Uterus (tissue), 3 donors: ENCODE measurements at regions not wholly inside any gene's neighbourhood (a gene's known extent, or its start where the extent isn't known, plus 50 kb on each side); places are given as distances from the start of the nearest gene placed in this dataset.
"Not testable (repeated sequence)": the region's sequence is repeated elsewhere in the genome, so short reads cannot be mapped to it uniquely, and the experiment has no call there.

ENCODE experiments used
- DNase-seq, 2 donors: peaks; one replicate each; pipeline ENCODE4 v3.0.0-alpha.2; 2019 to 2020
- H3K27ac ChIP-seq, 2 donors: fragments of 200-600 bp; sonication (generic); 1 replicate in 1 of 2; 2 replicates in 1 of 2; pipeline ENCODE4 v1.5.1; 2016 to 2018
- H3K27me3 ChIP-seq, 2 donors: fragments of 200-600 bp; sonication (generic); one replicate each; pipeline ENCODE4 v1.5.1; 2018 to 2019; ENCODE audit warnings: control low read depth in 1 of 2
- H3K36me3 ChIP-seq, 2 donors: fragments of 200-600 bp; sonication (generic); one replicate each; pipeline ENCODE4 v1.5.1; 2019; ENCODE audit warnings: control low read depth in 1 of 2
- H3K4me1 ChIP-seq, 2 donors: fragments of 200-600 bp; sonication (generic); one replicate each; pipeline ENCODE4 v1.5.1; 2018 to 2019; ENCODE audit warnings: control low read depth in 1 of 2
- H3K4me3 ChIP-seq, 2 donors: fragments of 200-600 bp; sonication (generic); 1 replicate in 1 of 2; 2 replicates in 1 of 2; pipeline ENCODE4 v1.5.1; 2018 to 2019; ENCODE audit warnings: mild to moderate bottlenecking in 1 of 2
- H3K9me3 ChIP-seq, 2 donors: fragments of 200-600 bp; sonication (generic); one replicate each; pipeline ENCODE4 v1.5.1; 2019; ENCODE audit warnings: control low read depth in 1 of 2
- CTCF ChIP-seq, 4 experiments: fragments of 200-600 bp in 2 of 4; fragments of 450-650 bp in 2 of 4; sonication (generic) in 2 of 4; IDR thresholded peaks; one replicate each; pipeline ENCODE4 v1.5.1; 2016 to 2019; ENCODE audit warnings: antibody characterized with exemption in 4 of 4, mild to moderate bottlenecking in 2 of 4, moderate library complexity in 1 of 4
- POLR2A ChIP-seq, 2 donors: fragments of 450-650 bp; IDR thresholded peaks; one replicate each; pipeline ENCODE4 v1.6.1; 2016; ENCODE audit warnings: antibody characterized with exemption in 2 of 2, mild to moderate bottlenecking in 1 of 2, moderate library complexity in 1 of 2
- intact Hi-C: fragments of 100-400 bp; cut with DNase I; formaldehyde crosslinking; loops from one replicate; pipeline ENCODE4 v1.15.1; 2023; ENCODE audit warnings: low total_unique reads
- donor health status: DM: yes; HTN: yes; CAD: no.

DNA sequence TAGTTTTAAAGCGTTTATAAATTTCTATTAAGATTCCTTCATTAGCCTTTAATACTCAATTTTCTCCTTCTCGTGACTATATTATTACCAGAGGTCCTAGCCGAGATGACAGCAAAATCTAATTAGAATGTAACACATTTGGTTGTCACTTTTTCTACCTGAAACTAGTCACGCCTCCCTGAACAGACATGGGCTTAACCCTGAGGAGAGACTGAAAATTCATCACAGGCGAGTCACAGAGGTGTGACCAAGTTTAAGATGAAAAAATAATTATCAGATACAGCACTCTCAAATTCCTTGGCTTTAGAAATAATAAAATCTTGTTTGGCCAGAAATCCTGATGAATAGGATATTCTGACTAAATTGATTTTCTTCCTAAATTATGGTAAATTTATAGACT lies 834.4 kb upstream of the SLC39A10 start:
- Histone ChIP-seq H3K27me3 (no peaks in the 10 kb centered on the region), H3K4me1 (no peaks in the 10 kb centered on the region), H3K36me3 (no peaks in the 10 kb centered on the region), H3K4me3 (no peak overlapping the region), H3K27ac (no peak overlapping the region), H3K9me3 (no peaks in the 10 kb centered on the region)
- intact Hi-C loops, result no loop called here
- no peak for DNase-seq
- no peak for TF ChIP-seq CTCF (IDR thresholded peaks at IDR 0.05)
- no peak for TF ChIP-seq POLR2A (IDR thresholded peaks at IDR 0.05)

DNA sequence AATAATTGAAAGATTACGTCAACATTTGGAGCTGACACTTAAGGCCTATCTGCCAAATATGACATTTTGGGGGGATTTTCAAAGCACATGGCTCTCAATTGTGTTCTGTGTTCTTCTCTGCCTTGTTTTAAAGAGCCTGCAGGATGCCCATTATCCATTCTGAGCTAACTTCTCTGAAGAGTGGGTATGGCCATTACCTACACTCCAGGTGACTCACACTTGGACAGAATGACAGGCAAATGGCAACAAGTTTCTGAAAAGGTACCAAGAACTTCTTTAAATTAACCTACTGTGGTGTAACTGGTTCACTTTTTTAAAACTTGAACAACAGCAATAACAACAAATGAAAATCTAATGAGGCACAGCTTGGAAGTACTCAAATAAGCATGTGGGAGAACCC lies 834.9 kb upstream of the SLC39A10 start:
- H3K27me3 ChIP-seq, result no peaks in the 10 kb centered on the region
- H3K27ac ChIP-seq, result no peak overlapping the region
- no peaks in the 10 kb centered on the region for H3K36me3 ChIP-seq
- H3K4me3 ChIP-seq, result no peak overlapping the region
- H3K9me3 ChIP-seq, result no peaks in the 10 kb centered on the region
- H3K4me1 ChIP-seq, result no peaks in the 10 kb centered on the region
- intact Hi-C loops, result no loop called here
- TF ChIP-seq CTCF (IDR thresholded peaks at IDR 0.05), result no peak
- no peak for TF ChIP-seq POLR2A (IDR thresholded peaks at IDR 0.05)
- no peak for DNase-seq

DNA sequence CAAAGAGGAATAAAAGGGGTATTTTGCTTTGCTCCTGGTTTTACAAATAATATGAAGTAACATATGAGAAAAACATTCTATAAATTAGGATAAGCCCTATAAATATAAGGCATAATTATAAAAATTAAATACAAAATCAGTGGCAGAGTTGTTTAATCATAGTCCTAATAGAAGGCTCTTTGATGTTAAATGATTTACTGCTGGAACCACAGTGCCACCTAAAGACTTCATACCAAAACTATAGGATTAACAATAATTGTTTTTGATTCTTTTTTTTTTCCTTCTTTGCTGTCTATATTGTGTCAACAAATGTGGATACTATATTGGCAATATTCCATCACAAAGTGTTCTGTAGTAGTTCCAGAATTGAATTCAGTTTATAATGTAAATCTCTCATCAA lies 837.7 kb upstream of the SLC39A10 start:
- Histone ChIP-seq H3K27me3 (no peaks in the 10 kb centered on the region), H3K4me3 (no peak overlapping the region), H3K9me3 (no peaks in the 10 kb centered on the region), H3K4me1 (no peaks in the 10 kb centered on the region), H3K36me3 (no peaks in the 10 kb centered on the region), H3K27ac (no peak overlapping the region)
- TF ChIP-seq CTCF (IDR thresholded peaks at IDR 0.05) (no peak), POLR2A (IDR thresholded peaks at IDR 0.05) (no peak)
- no peak for DNase-seq
- intact Hi-C loops, result no loop called here

- Histone ChIP-seq H3K4me3 (no peak overlapping the region), H3K27ac (no peak overlapping the region), H3K9me3 (no peaks in the 10 kb centered on the region), H3K27me3 (no peaks in the 10 kb centered on the region), H3K4me1 (no peaks in the 10 kb centered on the region), H3K36me3 (no peaks in the 10 kb centered on the region)
- TF ChIP-seq POLR2A (IDR thresholded peaks at IDR 0.05) (no peak), CTCF (IDR thresholded peaks at IDR 0.05) (no peak)
- intact Hi-C loops, result no loop called here
- DNase-seq, result no peak
Observed at GRCh38 chr2:194815475-194815874, 841.6 kb upstream of the SLC39A10 start.

GRCh38 chr2:194802589-194802988 lies 854.4 kb upstream of the SLC39A10 start:
- intact Hi-C loops, result no loop called here
- H3K4me1 ChIP-seq, result no peaks in the 10 kb centered on the region
- TF ChIP-seq CTCF (IDR thresholded peaks at IDR 0.05) (no peak), POLR2A (IDR thresholded peaks at IDR 0.05) (no peak)
- no peak for DNase-seq
- no peaks in the 10 kb centered on the region for H3K36me3 ChIP-seq
- H3K27me3 ChIP-seq, result no peaks in the 10 kb centered on the region
- no peak overlapping the region for H3K27ac ChIP-seq
- H3K9me3 ChIP-seq, result no peaks in the 10 kb centered on the region
- H3K4me3 ChIP-seq, result no peak overlapping the region

- H3K27me3 ChIP-seq, H3K4me1 ChIP-seq, H3K27ac ChIP-seq, H3K9me3 ChIP-seq, H3K36me3 ChIP-seq, H3K4me3 ChIP-seq, DNase-seq, intact Hi-C loops: not testable (repeated sequence)
Observed at GRCh38 chr2:194787071-194787470, 870.0 kb upstream of the SLC39A10 start.

GRCh38 chr2:194771394-194771793 lies 885.6 kb upstream of the SLC39A10 start:
- intact Hi-C loops, H3K4me1 ChIP-seq, H3K36me3 ChIP-seq, H3K27me3 ChIP-seq, H3K27ac ChIP-seq, H3K4me3 ChIP-seq, H3K9me3 ChIP-seq, DNase-seq: not testable (repeated sequence)
